ENCODE measurements at regions not wholly inside any gene's neighbourhood (a gene's known extent, or its start where the extent isn't known, plus 50 kb on each side); places are given as distances from the start of the nearest gene placed in this dataset.

DNA sequence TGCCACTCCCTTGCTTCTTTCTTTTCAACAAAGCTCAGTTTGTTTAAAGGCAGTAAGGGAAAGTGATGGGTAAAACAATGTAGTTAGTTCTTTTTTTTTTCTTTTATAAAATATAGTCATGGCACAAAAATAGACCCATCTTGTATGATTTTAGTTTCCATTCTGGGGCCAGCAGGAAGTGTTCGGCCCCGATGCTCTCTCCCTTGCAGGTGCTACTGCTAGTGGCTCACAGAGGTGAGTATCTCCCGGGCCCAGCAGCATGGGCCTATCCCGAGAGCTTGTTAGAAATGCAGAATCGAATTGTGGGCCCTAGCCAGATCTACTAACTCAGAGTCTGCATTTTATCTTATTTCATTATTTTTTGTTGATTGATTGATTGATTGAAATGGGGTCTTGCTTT is 78.7 kb downstream of the SYNE3 start:
- H3K4me3 ChIP-seq (ENCODE audit: low read depth, low read length), result no peak overlapping the region
- no peak for DNase-seq (ENCODE audit: low read depth)
- TF ChIP-seq, protein P1, sequence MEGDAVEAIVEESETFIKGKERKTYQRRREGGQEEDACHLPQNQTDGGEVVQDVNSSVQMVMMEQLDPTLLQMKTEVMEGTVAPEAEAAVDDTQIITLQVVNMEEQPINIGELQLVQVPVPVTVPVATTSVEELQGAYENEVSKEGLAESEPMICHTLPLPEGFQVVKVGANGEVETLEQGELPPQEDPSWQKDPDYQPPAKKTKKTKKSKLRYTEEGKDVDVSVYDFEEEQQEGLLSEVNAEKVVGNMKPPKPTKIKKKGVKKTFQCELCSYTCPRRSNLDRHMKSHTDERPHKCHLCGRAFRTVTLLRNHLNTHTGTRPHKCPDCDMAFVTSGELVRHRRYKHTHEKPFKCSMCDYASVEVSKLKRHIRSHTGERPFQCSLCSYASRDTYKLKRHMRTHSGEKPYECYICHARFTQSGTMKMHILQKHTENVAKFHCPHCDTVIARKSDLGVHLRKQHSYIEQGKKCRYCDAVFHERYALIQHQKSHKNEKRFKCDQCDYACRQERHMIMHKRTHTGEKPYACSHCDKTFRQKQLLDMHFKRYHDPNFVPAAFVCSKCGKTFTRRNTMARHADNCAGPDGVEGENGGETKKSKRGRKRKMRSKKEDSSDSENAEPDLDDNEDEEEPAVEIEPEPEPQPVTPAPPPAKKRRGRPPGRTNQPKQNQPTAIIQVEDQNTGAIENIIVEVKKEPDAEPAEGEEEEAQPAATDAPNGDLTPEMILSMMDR (IDR thresholded peaks at IDR 0.05; ENCODE audit: insufficient read depth, low read depth, low read length), result no peak

DNA sequence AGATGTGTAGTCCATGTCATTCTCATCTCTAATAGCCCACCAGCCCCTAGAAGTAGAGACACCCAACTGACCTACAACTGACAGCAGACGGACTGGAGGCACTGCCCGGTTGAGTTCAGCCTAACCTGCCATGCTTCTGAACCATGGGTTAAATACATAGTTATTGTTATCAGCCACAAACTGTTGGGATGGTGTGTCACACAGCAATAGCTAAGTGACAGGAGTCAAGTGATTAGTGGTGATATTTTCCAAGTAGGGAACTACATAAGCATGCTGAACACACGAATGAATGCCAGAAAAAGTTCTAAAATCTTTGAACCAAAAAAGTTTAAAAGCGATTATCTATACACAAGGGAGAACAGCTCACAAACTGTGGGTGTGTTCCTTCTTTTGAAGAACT is 80.1 kb downstream of the SYNE3 start:
- H3K4me3 ChIP-seq (ENCODE audit: low read depth, low read length), result no peak overlapping the region
- TF ChIP-seq, protein P1 (IDR thresholded peaks at IDR 0.05; ENCODE audit: insufficient read depth, low read depth, low read length), result no peak
- DNase-seq (ENCODE audit: low read depth), result no peak

DNA sequence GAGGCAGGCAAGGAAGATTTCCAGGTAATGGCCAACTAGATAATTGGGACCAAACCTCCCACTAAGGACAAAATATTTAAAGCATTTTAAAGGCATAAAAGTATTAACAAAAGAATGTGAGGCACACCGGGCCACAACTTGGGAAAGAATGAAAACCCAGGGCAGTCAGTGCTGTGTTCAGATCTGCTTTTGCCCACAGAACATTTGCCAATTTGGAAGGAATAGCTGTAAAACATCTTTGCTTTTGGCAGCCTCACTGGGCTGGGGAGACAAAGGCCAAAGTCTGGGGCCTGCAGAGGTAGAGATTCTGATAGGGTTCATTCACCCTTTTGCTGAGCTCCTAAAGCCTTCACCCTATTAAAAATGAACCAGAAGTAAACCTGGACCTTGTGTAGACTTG is 82.3 kb downstream of the SYNE3 start:
- DNase-seq (ENCODE audit: low read depth), result no peak
- TF ChIP-seq, protein P1 (IDR thresholded peaks at IDR 0.05; ENCODE audit: insufficient read depth, low read depth, low read length), result no peak
- H3K4me3 ChIP-seq (ENCODE audit: low read depth, low read length), result no peak overlapping the region

DNA sequence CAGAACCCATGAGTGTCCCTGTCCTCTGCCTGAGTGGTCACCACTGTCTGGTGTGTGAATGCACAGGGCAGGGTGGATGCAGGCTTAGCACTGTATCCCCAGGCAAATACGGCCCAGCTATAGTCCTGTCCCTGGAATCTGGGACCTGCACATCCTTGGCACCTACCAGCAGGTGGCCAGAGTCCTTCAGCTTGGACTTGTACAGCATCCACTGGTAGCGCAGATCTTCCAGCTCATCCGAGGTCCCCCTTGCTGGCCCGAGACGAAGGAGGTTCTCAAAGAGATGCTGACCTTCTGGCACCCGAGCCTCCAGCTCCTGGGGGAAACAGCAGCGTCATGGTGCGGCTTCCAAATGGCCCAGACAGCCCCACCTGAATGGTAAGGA is 83.4 kb downstream of the SYNE3 start:
- DNase-seq (ENCODE audit: low read depth), result no peak
- H3K4me3 ChIP-seq (ENCODE audit: low read depth, low read length), result no peak overlapping the region
- TF ChIP-seq, protein P1 (IDR thresholded peaks at IDR 0.05; ENCODE audit: insufficient read depth, low read depth, low read length), result peak; percentile 5

DNA sequence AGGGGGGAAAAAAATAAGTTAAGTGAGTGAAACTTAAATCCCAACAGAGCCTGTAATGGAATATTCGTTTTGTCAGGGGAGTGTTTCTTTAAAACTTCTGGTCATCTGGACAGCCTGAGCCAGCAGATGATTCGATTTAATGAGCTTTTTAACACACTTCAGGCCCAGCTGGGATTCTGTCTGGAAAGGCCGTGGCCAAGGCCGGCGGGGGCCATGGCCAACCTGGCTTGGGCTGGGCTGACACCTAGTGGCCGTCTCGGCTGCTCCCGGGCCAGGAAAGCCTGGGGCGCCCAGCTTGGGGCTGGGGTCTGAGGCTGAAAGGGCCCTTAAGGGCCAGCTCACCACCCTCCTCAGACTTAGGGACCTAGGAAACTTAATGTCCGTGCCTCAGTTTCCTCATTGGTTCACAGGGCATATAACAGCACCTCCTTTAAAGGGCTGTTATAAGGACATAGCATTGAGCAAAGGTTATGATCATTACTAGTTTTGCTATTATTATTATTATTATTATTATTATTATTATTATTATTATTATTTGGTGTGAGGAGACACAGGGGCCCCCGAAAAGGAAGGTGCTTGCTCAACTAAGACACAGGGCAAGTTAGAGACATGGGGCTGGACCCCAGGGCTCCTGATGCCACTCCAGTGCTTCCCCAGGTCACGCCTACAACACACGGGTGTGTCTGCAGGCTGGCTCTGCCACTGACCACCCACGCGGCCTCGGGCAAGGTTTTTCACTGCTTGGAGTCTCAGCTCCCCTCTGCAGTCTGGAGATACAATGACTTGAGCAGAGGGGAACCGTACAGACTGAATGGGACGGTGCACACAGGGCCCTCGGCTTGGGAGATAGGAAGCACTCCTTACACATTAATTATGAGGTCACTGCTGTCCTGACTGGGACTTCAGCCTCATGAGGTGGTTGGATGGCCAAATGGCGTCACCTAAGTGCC is 84.0 kb downstream of the SYNE3 start:
- TF ChIP-seq, protein P1 (IDR thresholded peaks at IDR 0.05; ENCODE audit: insufficient read depth, low read depth, low read length), result peak; percentile 87
- peak; percentile 53 for DNase-seq (ENCODE audit: low read depth)
- H3K4me3 ChIP-seq (ENCODE audit: low read depth, low read length), result no peak overlapping the region

DNA sequence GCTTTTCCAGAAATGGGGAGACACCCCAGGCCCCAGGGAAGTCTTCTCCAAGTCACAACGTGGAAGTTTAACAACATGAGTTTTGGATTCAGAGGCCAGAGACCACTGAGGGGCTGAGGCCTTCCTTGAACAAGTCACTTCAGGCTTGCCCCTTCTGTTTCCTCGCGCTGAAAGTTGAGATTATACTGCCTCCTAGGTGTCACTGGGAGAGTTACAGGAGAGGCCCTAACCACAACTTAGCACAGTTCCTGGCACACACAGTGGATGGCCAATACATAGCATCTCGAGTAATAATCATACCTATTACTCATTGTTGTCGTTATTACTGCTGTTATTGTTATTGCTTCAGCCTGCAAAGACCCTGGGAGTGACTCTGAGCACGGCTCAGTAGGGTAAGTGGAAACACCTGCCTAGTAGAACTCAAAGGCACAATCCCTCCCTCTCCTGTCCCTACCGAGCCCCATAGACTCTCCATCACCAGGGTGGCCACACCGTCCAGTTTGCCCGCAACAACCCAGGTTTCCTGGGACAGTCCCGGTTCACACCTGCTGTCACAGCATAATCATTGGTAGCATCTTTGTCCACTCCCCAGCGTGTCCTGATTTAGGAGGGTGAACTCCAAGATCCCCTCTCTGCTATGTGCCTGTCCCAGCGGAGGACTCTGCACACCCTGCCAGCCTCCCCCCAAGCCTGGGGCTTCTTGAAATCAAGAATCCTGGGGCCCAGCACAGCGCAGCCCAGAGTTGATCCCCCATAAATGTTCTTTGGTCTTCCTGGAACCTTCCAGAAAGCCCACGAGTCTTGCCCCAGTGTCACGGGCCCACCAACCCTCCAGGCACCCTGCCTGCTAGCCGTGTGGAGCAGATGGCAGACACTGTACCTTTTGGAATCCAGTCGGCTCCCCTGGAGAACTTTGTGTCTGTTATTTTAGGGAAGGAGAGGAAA is 85.0 kb downstream of the SYNE3 start:
- H3K4me3 ChIP-seq (ENCODE audit: low read depth, low read length), result no peak overlapping the region
- TF ChIP-seq, protein P1 (IDR thresholded peaks at IDR 0.05; ENCODE audit: insufficient read depth, low read depth, low read length), result peak; percentile 63
- peak; percentile 23 for DNase-seq (ENCODE audit: low read depth)

All from fibroblast of villous mesenchyme (primary cell).